ENCODE measurements at regions not wholly inside any gene's neighbourhood (a gene's known extent, or its start where the extent isn't known, plus 50 kb on each side); places are given as distances from the start of the nearest gene placed in this dataset.

- DNase-seq (ENCODE audit: low read depth, low spot score) (no peak), FAIRE-seq (no peak), ATAC-seq (no peak)
- H2AFZ ChIP-seq (ENCODE audit: control insufficient read depth, low read depth, low read length) = no peak overlapping the region
- H3K4me1 ChIP-seq (ENCODE audit: control insufficient read depth, insufficient read depth, low read length) = no peaks in the 10 kb centered on the region
- BruUV-seq (replicated peaks) = no TSS peak
- ChIA-PET SMC1A (ENCODE audit: uncharacterized antibody, unreplicated experiment) (no interaction called here), POLR2A (interaction anchor here (1.0 kb wide), 1 partner anchor 27 kb away, joined by 3 read pairs; no protein-coding TSS in a partner anchor), CTCF (interaction anchor here (1.2 to 1.3 kb wide), 2 partner anchors 40 to 81 kb away, joined by 3 read pairs; no protein-coding TSS in a partner anchor), RAD21 (ENCODE audit: unreplicated experiment) (no interaction called here)
- TF ChIP-seq RFX5 (IDR thresholded peaks at IDR 0.05; ENCODE audit: low read depth, low read length) (no peak), STAT1 (conservative IDR thresholded peaks at IDR 0.05) (no peak), POLR2AphosphoS2 (IDR thresholded peaks at IDR 0.05; ENCODE audit: low read depth, low read length) (no peak), RAD21 (IDR thresholded peaks at IDR 0.05; ENCODE audit: insufficient read depth, low read depth, low read length) (no peak), REST (IDR thresholded peaks at IDR 0.05; ENCODE audit: low read depth, low read length) (no peak), EGR1 (IDR thresholded peaks at IDR 0.05; ENCODE audit: borderline replicate concordance in 1 of 2, low read depth in 2 of 2, low read length in 2 of 2) (no peak), ZNF687 (IDR thresholded peaks at IDR 0.05) (no peak), ZNF207 (IDR thresholded peaks at IDR 0.05; ENCODE audit: borderline replicate concordance) (no peak), JUNB (IDR thresholded peaks at IDR 0.05) (no peak), ZZZ3 (IDR thresholded peaks at IDR 0.05; ENCODE audit: control insufficient read depth, insufficient read length, low read depth) (no peak)
- H3K36me3 ChIP-seq (ENCODE audit: control insufficient read depth in 2 of 2, insufficient read depth in 2 of 2, low read length in 1 of 2) = no peaks in the 10 kb centered on the region
- H3K4me3 ChIP-seq = no peak overlapping the region
- no peaks in the 10 kb centered on the region for H3K27me3 ChIP-seq (replicated peaks in 1 of 2; ENCODE audit: control insufficient read depth in 2 of 2, insufficient read depth in 2 of 2, low read length in 1 of 2)
- in situ Hi-C loops (cut with MboI) (no loop called here), intact Hi-C loops (cut with micrococcal nuclease; ENCODE audit: unreplicated experiment) (no loop called here)
- H4K20me1 ChIP-seq (ENCODE audit: control insufficient read depth, insufficient read depth) = no peaks in the 10 kb centered on the region
- H3K27ac ChIP-seq (ENCODE audit: control insufficient read depth, insufficient read depth) = no peak overlapping the region
- no peak overlapping the region for H3K9ac ChIP-seq (ENCODE audit: control insufficient read depth, insufficient read depth, low read length)
- H3K79me2 ChIP-seq (ENCODE audit: control insufficient read depth, insufficient read depth, low read length) = no peaks in the 10 kb centered on the region
- H3K4me2 ChIP-seq (ENCODE audit: control insufficient read depth, insufficient read depth) = no peak overlapping the region
- 47% methylated on average over 2 of the region's 2 CpGs for WGBS (ENCODE audit: insufficient coverage, insufficient replicate concordance, low lambda C conversion rate, missing lambda C conversion rate)
- no peaks in the 10 kb centered on the region for H3K9me3 ChIP-seq (replicated peaks; ENCODE audit: control insufficient read depth, insufficient read depth, low read length)
These were observed 210.2 kb upstream of the ITGA1 start for GRCh38 chr5:52577546-52577945.
